ENCODE measurements at regions not wholly inside any gene's neighbourhood (a gene's known extent, or its start where the extent isn't known, plus 50 kb on each side); places are given as distances from the start of the nearest gene placed in this dataset.

- DNase-seq (ENCODE audit: low spot score), result no peak
Observed at GRCh38 chr3:130260918-130261317, 84.6 kb upstream of the COL6A5 start.

DNA sequence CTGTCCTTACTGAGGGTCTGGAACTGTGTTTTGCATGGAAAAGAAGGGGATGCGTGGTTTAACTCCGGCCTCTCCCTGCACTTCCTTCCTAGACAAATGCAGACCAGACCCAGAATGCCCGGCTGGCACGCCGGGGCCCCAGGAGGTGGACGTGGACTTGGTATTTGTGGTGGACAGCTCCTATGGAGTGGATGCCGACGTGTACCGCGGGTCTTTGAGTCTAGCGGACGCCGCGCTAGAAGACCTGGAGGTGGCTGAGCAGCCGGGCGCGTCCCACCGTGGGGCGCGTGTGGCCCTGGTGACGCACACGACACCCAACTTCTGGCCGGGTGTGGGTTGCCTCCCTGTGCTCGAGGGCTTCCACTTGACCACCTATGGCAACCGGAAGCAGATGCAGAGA lies 81.8 kb upstream of the COL6A5 start:
- no peak for DNase-seq (ENCODE audit: low spot score)

DNA sequence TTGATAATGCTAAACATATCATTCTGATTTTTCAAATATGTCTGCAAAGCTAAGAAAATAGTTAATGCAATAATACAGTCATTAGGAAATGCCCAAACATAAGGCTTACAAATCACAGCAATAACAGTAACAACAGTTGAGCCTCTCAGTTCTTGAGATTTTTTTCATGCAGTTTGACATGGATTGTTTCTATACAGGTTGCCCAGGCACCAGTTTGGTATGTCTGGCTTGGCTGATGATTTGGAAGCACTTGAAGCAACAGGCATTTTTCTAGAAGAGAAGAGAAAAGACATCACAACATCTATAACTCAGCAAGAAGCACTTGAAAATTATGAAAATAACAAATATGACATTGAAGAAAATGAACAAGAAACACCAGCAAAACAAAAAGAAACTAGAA lies 78.7 kb upstream of the COL6A5 start:
- no peak for DNase-seq (ENCODE audit: low spot score)

GRCh38 chr3:130276203-130276803 lies 69.2 kb upstream of the COL6A5 start:
- peak; percentile 65 for DNase-seq (ENCODE audit: low spot score)

DNA sequence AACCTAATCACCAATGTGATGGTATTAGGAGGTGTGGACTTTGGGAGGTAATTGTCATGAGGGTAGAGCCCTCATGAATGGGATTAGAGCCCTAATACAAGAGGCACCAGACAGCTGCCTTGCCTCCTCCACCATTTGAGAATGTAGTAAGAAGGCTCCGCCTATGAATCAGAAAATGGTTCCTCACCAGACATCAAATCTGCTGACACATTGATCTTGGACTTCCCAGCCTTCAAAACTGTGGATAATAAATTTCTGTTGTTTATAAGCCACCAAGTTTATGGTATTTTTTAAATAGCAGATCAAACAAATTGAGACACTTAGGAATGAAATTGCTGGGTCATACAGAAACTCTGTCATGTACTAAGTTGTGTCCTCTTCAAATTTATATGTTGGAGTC lies 56.8 kb upstream of the COL6A5 start:
- no peak for DNase-seq (ENCODE audit: low spot score)

DNA sequence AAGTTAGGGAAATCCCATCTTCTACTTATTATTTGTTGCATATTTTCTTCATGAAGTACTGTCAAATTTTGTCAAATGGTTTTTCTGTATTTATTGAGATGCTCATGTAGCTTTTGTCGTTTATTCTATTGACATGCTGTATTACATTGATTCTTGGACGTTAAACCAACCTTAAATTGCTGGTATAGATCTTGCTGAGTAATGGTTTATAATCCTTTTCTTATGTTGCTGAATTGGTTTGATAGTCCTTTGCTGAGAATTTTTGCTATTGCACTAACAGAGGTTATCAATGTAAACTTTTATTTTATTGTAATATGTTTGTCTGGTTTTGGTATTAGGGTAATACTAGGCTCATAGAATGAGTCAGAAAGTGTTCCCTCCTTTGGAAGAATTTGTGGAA lies 54.3 kb upstream of the COL6A5 start:
- no peak for DNase-seq (ENCODE audit: low spot score)

DNA sequence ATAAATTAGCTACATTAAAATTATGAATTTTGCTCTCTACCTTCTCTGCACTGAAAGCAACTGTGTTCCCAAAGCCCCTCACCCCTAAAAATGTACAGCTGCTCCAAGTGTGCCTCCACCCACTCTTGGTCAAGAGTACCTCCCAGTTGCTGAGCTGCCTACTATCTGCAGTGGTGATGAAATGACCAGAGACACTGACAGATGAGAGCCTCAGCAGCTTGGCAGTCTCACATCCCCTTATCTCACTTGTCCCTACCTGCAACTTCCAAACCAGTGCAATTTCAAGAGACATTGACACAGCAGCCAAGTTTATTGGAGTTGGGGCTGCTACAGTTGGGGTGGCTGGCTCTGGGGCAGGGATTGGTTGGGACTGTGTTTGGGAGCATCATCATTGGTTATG lies 52.2 kb upstream of the COL6A5 start:
- no peak for DNase-seq (ENCODE audit: low spot score)

Data from D341Med (cell line).